Activated CD8-positive, alpha-beta memory T cell treated with anti-CD3 and anti-CD28 coated beads, Interleukin-2, amount 10 ng/mL, durations not matched to agents 7 days and 5 days (primary cell): ENCODE measurements at regions not wholly inside any gene's neighbourhood (a gene's known extent, or its start where the extent isn't known, plus 50 kb on each side); places are given as distances from the start of the nearest gene placed in this dataset.

ENCODE experiments used
- ATAC-seq: fragments of 150-1000 bp; cut with Tn5 transposase; one replicate; pipeline ENCODE4 v1.10.0; 2021; ENCODE audit warnings: moderate library complexity
- CTCF ChIA-PET: fragments of 350-600 bp; sonication (Branson Sonifier 250); formaldehyde crosslinking; loops from one replicate; lab custom pipeline; 2021; ENCODE audit warnings: antibody characterized with exemption; lab: Charles Lee
- DNase-seq: peaks from one replicate; pipeline ENCODE4 v3.0.0-alpha.2; 2020
- H3K27ac Mint-ChIP-seq: one replicate; pipeline ENCODE4 v1.8.0; 2021; ENCODE audit warnings: mild to moderate bottlenecking, mixed read lengths
- H3K27me3 Mint-ChIP-seq: one replicate; pipeline ENCODE4 v1.8.0; 2021; ENCODE audit warnings: mixed read lengths
- H3K36me3 Mint-ChIP-seq: one replicate; pipeline ENCODE4 v1.8.0; 2021; ENCODE audit warnings: mild to moderate bottlenecking, mixed read lengths
- H3K4me1 Mint-ChIP-seq: one replicate; pipeline ENCODE4 v1.8.0; 2021; ENCODE audit warnings: mixed read lengths
- H3K4me3 Mint-ChIP-seq: one replicate; pipeline ENCODE4 v1.8.0; 2021; ENCODE audit warnings: mild to moderate bottlenecking, moderate library complexity, mixed read lengths
- H3K9me3 Mint-ChIP-seq: one replicate; pipeline ENCODE4 v1.8.0; 2022; ENCODE audit warnings: low read depth, mixed read lengths

DNA sequence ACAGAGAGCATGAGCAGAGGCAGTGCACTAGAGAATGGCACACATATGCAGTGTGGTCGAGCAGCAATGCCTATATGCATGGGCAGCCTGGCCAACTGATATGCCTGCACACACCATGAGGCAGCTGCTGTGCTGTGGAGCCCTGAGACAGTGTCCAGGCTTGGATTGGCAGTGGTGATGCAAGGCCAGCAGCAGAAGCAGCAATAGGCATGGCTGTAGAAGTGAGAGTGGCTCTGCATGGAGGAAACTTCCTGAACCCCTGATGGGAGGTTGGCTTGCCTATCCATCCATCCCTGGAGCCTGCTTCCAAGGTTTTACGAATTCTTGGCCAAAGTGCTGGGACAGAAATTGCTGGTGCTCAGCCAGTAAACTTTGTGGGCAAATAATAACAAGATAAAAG, 89.7 kb downstream of the DIRAS3 start:
- Mint-ChIP-seq H3K4me3 (no peak overlapping the region), H3K27me3 (no peaks in the 10 kb centered on the region)
- CTCF ChIA-PET, result no interaction called here

DNA sequence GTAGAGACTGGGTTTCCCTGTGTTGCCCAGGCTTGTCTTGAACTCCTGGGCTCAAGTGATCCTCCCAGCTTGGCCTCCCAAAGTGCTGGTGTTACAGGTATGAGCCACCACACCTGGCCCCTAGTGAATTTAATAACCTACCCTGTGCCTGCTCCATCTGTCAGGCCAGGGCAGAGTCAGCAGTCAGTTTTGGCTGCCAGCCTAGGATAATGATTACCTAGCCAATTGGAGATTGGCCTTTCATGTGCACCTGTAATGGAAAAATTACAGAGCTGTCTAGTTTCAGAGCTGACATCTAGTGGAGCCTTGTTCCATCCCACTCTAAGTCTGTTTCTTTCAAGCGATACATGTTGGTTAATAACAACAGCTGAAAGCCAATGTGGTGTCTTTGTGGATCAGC, 92.0 kb downstream of the DIRAS3 start:
- H3K4me3 Mint-ChIP-seq, result no peak overlapping the region
- ATAC-seq (no peak), DNase-seq (no peak)
- peaks cover 5% of the 10 kb centered on the region for H3K9me3 Mint-ChIP-seq
- no peaks in the 10 kb centered on the region for H3K4me1 Mint-ChIP-seq
- no peaks in the 10 kb centered on the region for H3K36me3 Mint-ChIP-seq
- CTCF ChIA-PET, result no interaction called here
- H3K27ac Mint-ChIP-seq, result no peak overlapping the region
- H3K27me3 Mint-ChIP-seq, result peaks cover 3% of the 10 kb centered on the region

More for the DNA sequence above, 89.7 kb downstream of the DIRAS3 start:
- H3K4me1 Mint-ChIP-seq, result no peaks in the 10 kb centered on the region
- H3K36me3 Mint-ChIP-seq, result no peaks in the 10 kb centered on the region
- H3K9me3 Mint-ChIP-seq, result peaks cover 7% of the 10 kb centered on the region
- H3K27ac Mint-ChIP-seq, result no peak overlapping the region
- DNase-seq (no peak), ATAC-seq (no peak)

DNA sequence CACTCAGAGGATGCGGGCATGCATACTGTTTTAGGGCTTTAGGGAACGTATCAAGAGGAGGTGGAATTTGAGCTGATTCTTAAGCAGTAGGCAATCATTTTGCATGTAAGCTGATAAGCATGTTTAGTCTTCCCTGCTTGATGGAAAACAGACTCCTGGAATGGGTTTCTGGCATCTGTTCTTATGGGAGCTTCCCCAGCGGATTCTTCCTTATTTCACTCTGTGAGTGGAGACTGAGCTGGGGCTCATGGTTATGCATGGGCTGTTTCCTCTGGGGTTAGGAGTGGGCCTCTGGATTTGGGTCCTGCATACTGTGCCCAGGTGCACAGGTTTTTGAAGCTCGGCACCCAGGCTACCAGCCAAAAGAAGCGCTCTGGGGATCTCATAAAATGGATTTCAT, 93.4 kb downstream of the DIRAS3 start:
- Mint-ChIP-seq H3K4me3 (no peak overlapping the region), H3K27me3 (peaks cover 3% of the 10 kb centered on the region), H3K36me3 (no peaks in the 10 kb centered on the region), H3K9me3 (no peaks in the 10 kb centered on the region), H3K27ac (no peak overlapping the region), H3K4me1 (no peaks in the 10 kb centered on the region)
- DNase-seq, result no peak
- no peak for ATAC-seq
- CTCF ChIA-PET, result no interaction called here

DNA sequence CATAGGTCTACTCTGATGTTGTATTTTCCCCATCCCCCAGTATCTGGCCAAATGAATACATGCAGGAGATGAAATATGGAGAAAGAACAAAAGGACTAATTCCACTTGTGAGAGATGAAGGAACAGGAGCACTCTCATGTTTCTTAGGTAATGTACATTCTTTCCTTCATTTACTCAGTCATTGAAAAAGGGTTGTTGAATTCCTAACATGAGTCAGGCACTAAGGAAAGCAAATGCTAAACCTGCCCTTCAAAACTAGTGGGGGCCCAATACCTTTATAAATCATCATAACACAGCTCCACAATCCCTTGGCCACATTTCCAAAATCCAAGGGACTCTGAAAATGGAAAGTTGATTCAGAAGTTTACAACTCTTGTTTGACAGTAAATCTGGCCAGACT, 94.3 kb downstream of the DIRAS3 start:
- peaks cover 3% of the 10 kb centered on the region for H3K27me3 Mint-ChIP-seq
- H3K4me1 Mint-ChIP-seq, result no peaks in the 10 kb centered on the region
- H3K36me3 Mint-ChIP-seq, result no peaks in the 10 kb centered on the region
- DNase-seq (no peak), ATAC-seq (no peak)
- no peak overlapping the region for H3K4me3 Mint-ChIP-seq
- no peaks in the 10 kb centered on the region for H3K9me3 Mint-ChIP-seq
- no peak overlapping the region for H3K27ac Mint-ChIP-seq
- CTCF ChIA-PET, result no interaction called here

DNA sequence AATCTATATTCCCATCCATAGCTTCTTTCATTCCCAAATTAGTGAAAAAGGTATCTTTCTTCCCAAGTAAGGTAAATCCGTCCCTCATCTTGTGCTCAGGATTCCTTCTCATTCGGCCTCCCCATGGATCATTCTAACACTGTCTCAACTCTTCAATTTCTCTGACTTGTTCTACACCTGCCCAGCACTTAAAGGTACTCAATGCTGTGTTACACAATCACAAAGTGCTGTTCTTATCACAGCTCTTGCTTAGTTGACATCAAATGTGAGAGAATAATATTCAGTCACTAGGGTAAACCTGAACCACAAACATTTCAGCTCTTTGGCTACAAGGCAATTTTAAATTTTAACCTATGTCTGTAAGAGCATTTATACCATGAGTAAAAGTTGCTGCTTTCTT, 94.8 kb downstream of the DIRAS3 start:
- CTCF ChIA-PET, result no interaction called here
- Mint-ChIP-seq H3K9me3 (no peaks in the 10 kb centered on the region), H3K4me3 (no peak overlapping the region), H3K27me3 (peaks cover 3% of the 10 kb centered on the region), H3K36me3 (no peaks in the 10 kb centered on the region), H3K4me1 (no peaks in the 10 kb centered on the region), H3K27ac (no peak overlapping the region)
- no peak for ATAC-seq
- DNase-seq, result no peak

DNA sequence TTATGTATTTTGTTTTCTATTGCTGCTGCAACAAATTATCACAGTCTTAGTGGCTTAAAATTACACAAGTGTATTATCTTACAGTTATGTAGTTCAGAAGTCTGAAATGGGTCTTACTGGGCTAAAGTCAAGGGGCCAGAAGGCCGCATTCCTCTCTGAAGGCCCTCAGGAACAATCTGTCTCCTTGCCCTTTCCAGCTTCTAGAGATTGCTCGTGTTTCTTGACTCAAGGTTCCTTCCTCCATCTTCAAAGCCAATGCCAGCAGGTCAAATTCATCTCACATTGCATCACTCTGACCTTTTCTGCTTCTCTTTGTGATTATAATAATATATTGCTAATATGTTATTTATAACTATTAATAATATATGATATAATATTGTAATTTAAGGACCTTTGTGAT, 97.1 kb downstream of the DIRAS3 start:
- CTCF ChIA-PET, result no interaction called here
- no peak for ATAC-seq
- peaks cover 3% of the 10 kb centered on the region for H3K27me3 Mint-ChIP-seq
- H3K9me3 Mint-ChIP-seq, result no peaks in the 10 kb centered on the region
- no peaks in the 10 kb centered on the region for H3K4me1 Mint-ChIP-seq
- no peak overlapping the region for H3K27ac Mint-ChIP-seq
- H3K4me3 Mint-ChIP-seq, result no peak overlapping the region
- no peaks in the 10 kb centered on the region for H3K36me3 Mint-ChIP-seq
- no peak for DNase-seq

DNA sequence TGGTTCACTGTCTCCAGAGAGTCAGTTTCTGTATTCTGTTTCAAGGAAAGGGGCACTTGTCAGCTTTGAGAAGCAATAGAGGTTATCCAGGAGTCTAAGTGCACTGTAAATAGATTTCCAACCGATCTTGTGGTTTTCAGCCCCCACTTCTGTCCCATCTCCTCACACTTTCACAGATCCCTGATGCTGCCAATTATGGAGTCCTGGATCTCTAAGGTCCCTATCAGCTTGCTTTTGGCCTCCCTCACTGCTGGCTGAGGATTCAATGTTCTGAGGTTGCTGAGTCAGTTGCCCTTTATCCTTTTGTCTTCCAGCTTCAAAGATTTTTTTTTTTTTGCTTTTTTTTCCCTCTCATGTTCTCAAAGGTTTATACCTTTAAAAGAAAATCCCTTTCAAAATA, 98.4 kb downstream of the DIRAS3 start:
- no peak overlapping the region for H3K4me3 Mint-ChIP-seq
- H3K27ac Mint-ChIP-seq, result no peak overlapping the region
- no peaks in the 10 kb centered on the region for H3K4me1 Mint-ChIP-seq
- DNase-seq, result no peak
- H3K36me3 Mint-ChIP-seq, result no peaks in the 10 kb centered on the region
- peaks cover 3% of the 10 kb centered on the region for H3K27me3 Mint-ChIP-seq
- no peak for ATAC-seq
- CTCF ChIA-PET, result no interaction called here
- H3K9me3 Mint-ChIP-seq, result no peaks in the 10 kb centered on the region

DNA sequence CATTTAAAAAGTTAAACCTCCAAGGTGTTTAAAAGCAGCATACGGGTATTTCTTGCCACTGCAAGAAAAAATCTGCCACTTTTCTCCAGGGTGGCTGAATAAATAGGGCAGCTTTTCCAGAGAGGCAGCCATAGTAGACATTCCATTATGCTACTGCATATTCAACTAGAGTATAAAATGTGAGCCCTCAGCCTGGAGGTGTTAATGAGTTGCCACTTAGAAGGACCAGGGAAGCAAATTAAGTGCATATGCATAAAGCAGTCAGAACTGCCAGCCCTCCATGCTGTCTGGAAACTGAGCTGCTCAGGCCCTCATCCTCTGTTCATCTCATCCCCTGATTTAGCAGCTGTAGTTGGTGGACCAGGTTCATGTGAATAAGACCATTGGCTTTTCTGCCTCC, 99.4 kb downstream of the DIRAS3 start:
- peaks cover 3% of the 10 kb centered on the region for H3K27me3 Mint-ChIP-seq
- H3K9me3 Mint-ChIP-seq, result no peaks in the 10 kb centered on the region
- H3K27ac Mint-ChIP-seq, result no peak overlapping the region
- no peaks in the 10 kb centered on the region for H3K4me1 Mint-ChIP-seq
- DNase-seq, result no peak
- ATAC-seq, result no peak
- H3K36me3 Mint-ChIP-seq, result no peaks in the 10 kb centered on the region
- CTCF ChIA-PET, result no interaction called here
- no peak overlapping the region for H3K4me3 Mint-ChIP-seq

DNA sequence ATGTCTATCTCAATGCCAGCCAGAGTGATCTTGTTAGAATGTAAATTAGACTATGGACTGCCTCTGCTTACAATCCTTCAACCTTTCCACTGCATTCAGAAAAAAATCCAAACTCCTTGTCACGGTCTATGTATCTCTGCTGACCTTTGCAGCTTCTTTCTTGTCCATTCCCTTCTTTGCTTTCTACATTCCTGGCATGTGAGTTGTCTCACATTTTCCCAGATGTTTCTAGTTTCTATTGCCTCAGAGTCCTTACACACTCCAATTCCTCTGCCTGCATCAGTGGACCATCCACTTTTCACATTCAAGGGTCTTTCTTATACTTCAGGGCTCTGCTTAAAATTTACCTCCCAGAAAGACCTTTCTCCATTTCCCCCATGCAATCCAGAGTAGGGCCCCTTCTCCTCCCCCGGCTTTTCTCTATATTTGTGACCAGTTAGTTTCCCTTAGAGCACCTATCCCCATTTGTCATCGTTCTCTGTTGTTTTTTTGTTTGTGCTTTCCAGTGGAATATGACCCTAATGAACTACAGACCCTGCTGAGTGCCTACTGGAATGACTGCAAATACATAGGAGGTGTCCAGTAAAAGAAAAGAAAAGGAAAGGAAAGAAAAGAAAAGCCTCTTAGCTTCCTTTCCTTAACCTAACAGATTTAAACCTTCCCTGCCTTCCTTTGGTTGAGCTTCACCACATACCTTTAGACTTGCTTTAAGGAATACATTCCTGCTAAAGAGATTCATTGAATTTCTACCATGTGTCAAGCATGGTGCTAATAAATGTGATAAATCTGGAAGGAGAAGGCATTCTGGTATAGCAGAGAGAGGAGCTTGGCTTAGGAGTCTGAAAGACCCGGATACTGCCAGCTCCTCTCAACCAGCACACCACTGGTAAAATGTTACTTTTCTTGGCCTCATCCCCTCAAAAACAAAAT, 102.0 kb downstream of the DIRAS3 start:
- Mint-ChIP-seq H3K4me1 (no peaks in the 10 kb centered on the region), H3K9me3 (no peaks in the 10 kb centered on the region), H3K4me3 (no peak overlapping the region), H3K27ac (no peak overlapping the region), H3K27me3 (no peaks in the 10 kb centered on the region), H3K36me3 (no peaks in the 10 kb centered on the region)
- ATAC-seq (no peak), DNase-seq (no peak)
- CTCF ChIA-PET, result no interaction called here

DNA sequence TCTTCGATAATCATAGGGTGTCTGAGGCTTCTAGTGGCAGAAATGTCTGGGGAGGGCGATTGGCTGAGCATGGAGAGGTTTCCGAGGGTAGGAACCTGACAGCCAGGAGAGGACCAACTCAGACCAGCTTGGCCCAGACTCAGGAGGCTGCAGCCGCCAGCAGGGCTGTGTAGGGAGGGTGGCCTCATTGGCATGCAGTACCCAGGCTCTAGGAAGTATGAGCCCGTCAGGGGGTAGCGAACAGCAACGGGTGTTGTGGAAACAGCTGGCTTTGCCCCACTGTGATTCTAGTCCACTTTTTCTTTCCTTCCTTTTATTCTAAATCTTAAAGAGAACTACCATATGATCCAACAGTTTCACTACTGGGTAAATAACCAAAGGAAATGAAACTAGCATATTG, 103.3 kb downstream of the DIRAS3 start:
- DNase-seq (no peak), ATAC-seq (no peak)
- Mint-ChIP-seq H3K4me1 (no peaks in the 10 kb centered on the region), H3K27me3 (no peaks in the 10 kb centered on the region), H3K9me3 (no peaks in the 10 kb centered on the region), H3K27ac (no peak overlapping the region), H3K36me3 (no peaks in the 10 kb centered on the region), H3K4me3 (no peak overlapping the region)
- CTCF ChIA-PET, result no interaction called here

DNA sequence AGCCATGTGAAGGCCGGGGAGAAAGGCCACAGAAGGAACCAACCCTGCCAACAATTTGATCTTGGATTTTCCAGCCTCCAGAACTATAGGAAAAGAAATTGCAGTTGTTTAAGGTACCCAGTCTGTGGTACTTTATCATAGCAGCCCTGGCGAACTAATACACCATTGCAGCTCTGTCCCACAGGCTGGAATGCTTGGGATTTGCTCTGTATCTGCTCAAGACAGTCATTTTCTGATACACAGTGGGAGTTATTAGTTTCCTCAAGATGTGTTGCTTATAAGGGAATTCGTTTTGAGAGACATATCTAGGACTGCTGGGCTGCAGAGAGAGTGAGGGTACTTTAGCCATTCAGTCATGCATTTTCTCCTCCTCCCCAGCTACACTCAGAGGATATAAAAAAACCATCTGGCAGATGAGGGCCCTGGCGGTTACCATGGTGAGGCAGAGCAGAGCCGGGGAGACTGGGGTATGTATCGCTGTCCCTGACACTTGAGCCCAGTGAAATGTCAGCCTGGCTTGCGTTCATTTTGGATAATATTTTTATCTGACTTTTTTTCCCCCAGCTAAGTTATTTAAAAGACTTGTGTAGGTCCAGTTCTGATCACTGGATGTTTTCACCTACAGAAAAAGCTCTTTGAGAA, 104.6 kb downstream of the DIRAS3 start:
- no peaks in the 10 kb centered on the region for H3K27me3 Mint-ChIP-seq
- CTCF ChIA-PET, result no interaction called here
- H3K4me1 Mint-ChIP-seq, result no peaks in the 10 kb centered on the region
- no peaks in the 10 kb centered on the region for H3K9me3 Mint-ChIP-seq
- DNase-seq (no peak), ATAC-seq (no peak)
- H3K4me3 Mint-ChIP-seq, result no peak overlapping the region
- H3K36me3 Mint-ChIP-seq, result no peaks in the 10 kb centered on the region
- H3K27ac Mint-ChIP-seq, result no peak overlapping the region

DNA sequence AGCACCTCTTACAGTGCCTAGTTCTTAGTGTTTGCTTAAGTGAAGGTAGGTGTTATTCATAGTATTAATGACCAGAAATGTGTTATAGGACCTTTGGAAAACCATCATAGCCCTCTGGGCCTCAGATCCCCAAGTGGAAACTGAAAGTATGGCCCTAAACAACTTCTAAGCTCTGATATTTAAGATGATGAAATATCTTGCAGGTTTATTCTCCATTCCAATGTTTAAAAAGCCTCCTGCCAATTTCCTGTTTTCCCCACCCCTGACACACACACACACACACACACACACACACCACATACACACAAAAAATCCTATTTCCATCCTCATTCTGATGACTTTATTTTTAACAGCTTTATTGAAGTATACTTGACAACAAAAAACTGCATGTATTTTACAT, 108.2 kb downstream of the DIRAS3 start:
- ATAC-seq (no peak), DNase-seq (no peak)
- Mint-ChIP-seq H3K9me3 (no peaks in the 10 kb centered on the region), H3K4me3 (no peak overlapping the region), H3K27me3 (no peaks in the 10 kb centered on the region), H3K36me3 (no peaks in the 10 kb centered on the region), H3K4me1 (no peaks in the 10 kb centered on the region), H3K27ac (no peak overlapping the region)
- CTCF ChIA-PET, result interaction anchor here (1.5 kb wide), 1 partner anchor 90 kb away, joined by 3 read pairs; no protein-coding TSS in a partner anchor

DNA sequence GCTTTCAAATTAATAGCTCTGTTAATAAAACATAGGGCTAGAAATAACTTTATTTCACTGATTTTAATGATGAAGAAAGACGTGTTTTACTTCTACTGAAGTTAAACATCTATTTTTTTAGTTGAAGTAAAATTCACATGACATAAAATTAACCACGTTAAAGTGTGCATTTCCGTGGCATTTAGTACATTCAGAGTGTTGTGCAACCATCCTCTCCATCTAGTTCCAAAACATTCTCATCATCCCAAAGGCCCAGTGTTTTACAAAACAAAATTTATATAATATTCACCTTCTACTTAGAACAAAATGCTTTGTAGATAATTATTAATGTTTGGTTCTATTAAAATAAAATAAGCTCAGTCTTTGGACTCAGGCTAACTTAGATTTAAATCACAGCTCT, 108.5 kb upstream of the GNG12 start:
- no peaks in the 10 kb centered on the region for H3K4me1 Mint-ChIP-seq
- H3K4me3 Mint-ChIP-seq, result no peak overlapping the region
- no peaks in the 10 kb centered on the region for H3K36me3 Mint-ChIP-seq
- H3K27me3 Mint-ChIP-seq, result no peaks in the 10 kb centered on the region
- no peaks in the 10 kb centered on the region for H3K9me3 Mint-ChIP-seq
- CTCF ChIA-PET, result interaction anchor here (1.5 kb wide), 1 partner anchor 89 kb away, joined by 3 read pairs; no protein-coding TSS in a partner anchor
- H3K27ac Mint-ChIP-seq, result no peak overlapping the region
- no peak for ATAC-seq
- no peak for DNase-seq

DNA sequence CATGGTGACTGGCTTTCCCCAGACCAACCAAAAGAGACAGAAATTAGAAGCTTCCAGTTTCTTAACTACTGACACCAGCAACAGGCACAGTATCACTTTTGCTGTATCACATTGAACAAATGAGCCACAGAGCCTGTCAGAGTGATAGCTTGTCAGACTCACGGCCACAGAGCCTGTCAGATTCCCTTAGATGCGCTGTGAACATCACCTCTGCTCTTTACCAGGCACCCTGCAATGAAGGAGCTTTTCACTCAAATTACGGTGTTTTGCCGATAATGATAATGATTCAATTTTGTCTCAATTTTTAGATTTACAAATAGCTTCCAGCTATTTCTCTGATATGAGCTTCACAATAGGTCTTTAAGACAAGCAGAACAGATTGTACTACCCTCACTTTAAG, 107.9 kb upstream of the GNG12 start:
- Mint-ChIP-seq H3K4me3 (no peak overlapping the region), H3K9me3 (no peaks in the 10 kb centered on the region), H3K36me3 (no peaks in the 10 kb centered on the region), H3K4me1 (no peaks in the 10 kb centered on the region), H3K27ac (no peak overlapping the region), H3K27me3 (no peaks in the 10 kb centered on the region)
- CTCF ChIA-PET, result no interaction called here
- no peak for ATAC-seq
- no peak for DNase-seq
